H1 (cell line): ENCODE measurements at regions not wholly inside any gene's neighbourhood (a gene's known extent, or its start where the extent isn't known, plus 50 kb on each side); places are given as distances from the start of the nearest gene placed in this dataset.

Experiments
- CTCF ChIA-PET: fragments of 300-600 bp; sonication (Branson Sonifier 250); formaldehyde crosslinking; loops from one replicate; lab custom pipeline; 2021; ENCODE audit not compliant: partially characterized antibody; lab: Charles Lee
- POLR2A ChIA-PET: fragments of 300-600 bp; sonication (Branson Sonifier 250); formaldehyde crosslinking; loops from one replicate; lab custom pipeline; 2021; ENCODE audit warnings: inconsistent platforms; ENCODE audit not compliant: partially characterized antibody; lab: Charles Lee
- DNase-seq, 2 experiments: peaks; one replicate each; pipeline versions ENCODE4 v3.0.0 to v3.0.0-alpha.2; 2010 to 2022; ENCODE audit warnings: low spot score in 2 of 2, low read depth in 1 of 2, mixed read lengths in 1 of 2
- FAIRE-seq: peaks from 2 replicates; lab custom pipeline; 2011; peaks lifted over from hg19 to GRCh38; lab: Jason Lieb, UNC
- H2AFZ ChIP-seq: 2 replicates; pipeline ENCODE4 v1.8.1; 2012; ENCODE audit warnings: low read length, inconsistent platforms
- H2AK5ac ChIP-seq: 2 replicates; pipeline ENCODE4 v1.6.1; 2013; ENCODE audit warnings: low read depth, low read length
- H2BK120ac ChIP-seq: replicated peaks from 2 replicates; pipeline ENCODE3; 2013; ENCODE audit warnings: low read depth, low read length, inconsistent platforms
- H2BK12ac ChIP-seq: 2 replicates; pipeline ENCODE4 v1.6.1; 2013; ENCODE audit warnings: low read depth, low read length
- H2BK15ac ChIP-seq: 2 replicates; pipeline ENCODE4 v1.6.1; 2013; ENCODE audit warnings: low read length
- H2BK20ac ChIP-seq: 2 replicates; pipeline ENCODE4 v1.6.1; 2013; ENCODE audit warnings: low read length
- H2BK5ac ChIP-seq: 2 replicates; pipeline ENCODE4 v1.6.1; 2013; ENCODE audit warnings: low read depth, low read length
- H3K14ac ChIP-seq: 2 replicates; pipeline ENCODE4 v1.6.1; 2013; ENCODE audit warnings: inconsistent platforms; ENCODE audit not compliant: insufficient read length
- H3K18ac ChIP-seq: 2 replicates; pipeline ENCODE4 v1.6.1; 2013; ENCODE audit warnings: low read length; ENCODE audit errors: extremely low read depth
- H3K23ac ChIP-seq: 2 replicates; pipeline ENCODE4 v1.6.1; 2013; ENCODE audit warnings: inconsistent platforms; ENCODE audit not compliant: insufficient read length
- H3K23me2 ChIP-seq: 2 replicates; pipeline ENCODE4 v1.6.1; 2013; ENCODE audit warnings: low read depth, low read length
- H3K27ac ChIP-seq: 2 replicates; pipeline ENCODE4 v1.6.1; 2011; ENCODE audit warnings: low read depth, low read length, inconsistent platforms
- H3K27me3 ChIP-seq, 4 experiments: replicated peaks in 1 of 4; 1 replicate in 1 of 4; 2 replicates in 3 of 4; pipeline versions ENCODE4 v1.6.1 to v1.8.1; 2011 to 2013; ENCODE audit warnings: low read length in 3 of 4, mild to moderate bottlenecking in 3 of 4, inconsistent platforms in 2 of 4, mixed read lengths in 2 of 4, moderate library complexity in 1 of 4; ENCODE audit not compliant: control insufficient read depth in 3 of 4, insufficient read depth in 3 of 4; ENCODE audit errors: extremely low read depth in 1 of 4
- H3K36me3 ChIP-seq, 4 experiments: 2 replicates each; pipeline versions ENCODE4 v1.6.1 to v1.8.1; 2011 to 2013; ENCODE audit warnings: mild to moderate bottlenecking in 4 of 4, low read length in 3 of 4, moderate library complexity in 2 of 4, control low read depth in 1 of 4, inconsistent platforms in 1 of 4; ENCODE audit not compliant: insufficient read depth in 4 of 4, control insufficient read depth in 2 of 4
- H3K4ac ChIP-seq: replicated peaks from 2 replicates; pipeline ENCODE3; 2013; ENCODE audit warnings: low read length, low read depth, mixed read lengths, inconsistent platforms; ENCODE audit not compliant: insufficient read length
- H3K4me1 ChIP-seq, 4 experiments: replicated peaks in 1 of 4; 1 replicate in 1 of 4; 2 replicates in 3 of 4; pipeline versions ENCODE4 v1.6.1 to v1.8.1; 2011 to 2013; ENCODE audit warnings: low read length in 3 of 4, inconsistent platforms in 2 of 4, mixed read lengths in 1 of 4; ENCODE audit not compliant: insufficient read depth in 4 of 4, control insufficient read depth in 3 of 4
- H3K4me2 ChIP-seq, 2 experiments: 2 replicates each; pipeline versions ENCODE4 v1.6.1 to v1.8.1; 2011 to 2013; ENCODE audit warnings: low read depth in 2 of 2, low read length in 2 of 2, control low read depth in 1 of 2, inconsistent platforms in 1 of 2, mild to moderate bottlenecking in 1 of 2; ENCODE audit not compliant: insufficient read depth in 1 of 2
- H3K4me3 ChIP-seq, 4 experiments: fragments of 200-600, 300-600 bp in 1 of 4; sonication (generic), shearing (Covaris generic), sonication (Bioruptor Twin) in 1 of 4; 2 replicates each; pipeline versions ENCODE4 v1.5.1 to v1.8.1; 2011 to 2016; ENCODE audit warnings: low read length in 4 of 4, low read depth in 3 of 4, control low read depth in 2 of 4, inconsistent platforms in 2 of 4, mild to moderate bottlenecking in 2 of 4, mixed read lengths in 1 of 4, moderate library complexity in 1 of 4; ENCODE audit not compliant: insufficient read depth in 2 of 4; ENCODE audit errors: extremely low read depth in 1 of 4
- H3K56ac ChIP-seq: replicated peaks from 2 replicates; pipeline ENCODE3; 2013; ENCODE audit warnings: low read depth, mild to moderate bottlenecking, mixed read lengths, low read length, inconsistent platforms; ENCODE audit not compliant: insufficient read length
- H3K79me1 ChIP-seq: 2 replicates; pipeline ENCODE4 v1.6.1; 2013; ENCODE audit warnings: low read depth, low read length, control low read depth
- H3K79me2 ChIP-seq, 2 experiments: 2 replicates each; pipeline versions ENCODE4 v1.6.1 to v1.8.1; 2012 to 2013; ENCODE audit warnings: low read length in 2 of 2, mild to moderate bottlenecking in 2 of 2, inconsistent platforms in 1 of 2; ENCODE audit not compliant: insufficient read depth in 2 of 2, control insufficient read depth in 1 of 2
- H3K9ac ChIP-seq, 4 experiments: replicated peaks in 1 of 4; 1 replicate in 1 of 4; 2 replicates in 3 of 4; pipeline versions ENCODE4 v1.6.1 to v1.8.1; 2011 to 2013; ENCODE audit warnings: low read depth in 3 of 4, low read length in 3 of 4, control low read depth in 2 of 4, mild to moderate bottlenecking in 2 of 4, moderate library complexity in 2 of 4, inconsistent platforms in 1 of 4; ENCODE audit errors: extremely low read depth in 1 of 4
- H3K9me3 ChIP-seq, 2 experiments: 2 replicates each; pipeline versions ENCODE4 v1.6.1 to v1.8.1; 2012 to 2013; ENCODE audit warnings: mild to moderate bottlenecking in 2 of 2, moderate library complexity in 2 of 2, control low read depth in 1 of 2, inconsistent platforms in 1 of 2, low read depth in 1 of 2, low read length in 1 of 2, mixed read lengths in 1 of 2; ENCODE audit not compliant: insufficient read depth in 2 of 2
- H4K20me1 ChIP-seq, 2 experiments: replicated peaks in 1 of 2; 2 replicates each; pipeline versions ENCODE3 to v1.8.1; 2011 to 2013; ENCODE audit warnings: inconsistent platforms in 2 of 2, low read length in 2 of 2, mild to moderate bottlenecking in 1 of 2; ENCODE audit not compliant: insufficient read depth in 2 of 2, control insufficient read depth in 1 of 2
- H4K5ac ChIP-seq: 2 replicates; pipeline ENCODE4 v1.6.1; 2013; ENCODE audit warnings: low read length, low read depth, mixed read lengths, inconsistent platforms; ENCODE audit not compliant: insufficient read length
- H4K8ac ChIP-seq: 2 replicates; pipeline ENCODE4 v1.8.0; 2013; ENCODE audit warnings: mild to moderate bottlenecking, moderate library complexity, low read length, inconsistent platforms; ENCODE audit not compliant: insufficient read depth; ENCODE audit errors: extremely low read depth
- H4K91ac ChIP-seq: replicated peaks from 2 replicates; pipeline ENCODE3; 2013; ENCODE audit warnings: low read length, mixed read lengths, inconsistent platforms; ENCODE audit not compliant: insufficient read length
- BACH1 ChIP-seq: IDR thresholded peaks from 2 replicates; pipeline ENCODE4 v1.6.1; 2012; ENCODE audit warnings: low read length, improper control_type of control experiment
- CBX5 ChIP-seq: fragments of 300-800, 300-1000 bp; sonication (generic); IDR thresholded peaks from 2 replicates; pipeline ENCODE4 v1.7.1; 2016; ENCODE audit warnings: antibody characterized with exemption, low read length, low read depth
- EP300 ChIP-seq, 2 experiments: IDR thresholded peaks; 1 replicate in 1 of 2; 2 replicates in 1 of 2; pipeline ENCODE4 v1.6.1; 2011 to 2012; ENCODE audit warnings: low read depth in 2 of 2, low read length in 2 of 2, mild to moderate bottlenecking in 2 of 2, borderline replicate concordance in 1 of 2, inconsistent platforms in 1 of 2, moderate library complexity in 1 of 2
- HDAC2 ChIP-seq, 2 experiments: fragments of 300-600 bp in 1 of 2; sonication (generic) in 1 of 2; IDR thresholded peaks; 2 replicates each; pipeline ENCODE4 v1.6.1; 2011 to 2012; ENCODE audit warnings: low read depth in 2 of 2, low read length in 2 of 2, mild to moderate bottlenecking in 2 of 2, moderate library complexity in 2 of 2, borderline replicate concordance in 1 of 2, inconsistent platforms in 1 of 2
- RNF2 ChIP-seq: fragments of 200-900, 300-1000 bp; sonication (generic); IDR thresholded peaks from 2 replicates; pipeline ENCODE4 v1.7.1; 2016; ENCODE audit warnings: borderline replicate concordance, low read depth, mild to moderate bottlenecking, antibody characterized with exemption, low read length; ENCODE audit not compliant: poor library complexity, severe bottlenecking; ENCODE audit errors: missing control alignments
- SIRT6 ChIP-seq: IDR thresholded peaks from one replicate; pipeline ENCODE4 v1.7.1; 2012; ENCODE audit warnings: low read length, inconsistent platforms
- SP2 ChIP-seq: IDR thresholded peaks from 2 replicates; pipeline ENCODE4 v1.6.1; 2012; ENCODE audit warnings: mild to moderate bottlenecking, low read length, inconsistent platforms
- SUZ12 ChIP-seq: fragments of 200-600 bp; sonication (generic); IDR thresholded peaks from 2 replicates; pipeline ENCODE4 v1.6.1; 2012; ENCODE audit warnings: mild to moderate bottlenecking, inconsistent platforms, low read length, moderate library complexity, mixed read lengths
- ZNF274 ChIP-seq: IDR thresholded peaks from 2 replicates; pipeline ENCODE4 v1.7.0; 2012; ENCODE audit warnings: low read length, borderline replicate concordance; ENCODE audit errors: extremely low read depth
- WGBS, 2 experiments: shearing (Covaris generic) in 1 of 2; methylation state at CpG; one replicate each; pipeline versions ENCODE4 v1.1.6 to v1.1.7; 2013 to 2015; ENCODE audit warnings: low lambda C conversion rate in 2 of 2, mixed read lengths in 2 of 2, inconsistent platforms in 1 of 2, low coverage in 1 of 2, missing lambda C conversion rate in 1 of 2; ENCODE audit not compliant: insufficient replicate concordance in 2 of 2, insufficient coverage in 1 of 2, insufficient read length in 1 of 2; ENCODE audit errors: extremely low coverage in 1 of 2, missing lambda C conversion rate in 1 of 2; 5-methylcytosine and 5-hydroxymethylcytosine counted together
- TF ChIP-seq, protein P1 (sequence below): IDR thresholded peaks from 2 replicates; pipeline ENCODE4 v1.6.1; 2011; ENCODE audit warnings: low read depth, mild to moderate bottlenecking, low read length; ENCODE audit not compliant: insufficient read depth

GRCh38 chr4:58050439-58050838 is 940.3 kb upstream of the IGFBP7 start:
- Histone ChIP-seq H3K79me1 (no peaks in the 10 kb centered on the region), H4K5ac (no peak overlapping the region), H3K27me3 (no peaks in the 10 kb centered on the region), H2BK15ac (no peak overlapping the region), H4K8ac (no peak overlapping the region), H2BK20ac (no peak overlapping the region), H3K4me3 (no peak overlapping the region), H3K9me3 (no peaks in the 10 kb centered on the region), H2BK12ac (no peak overlapping the region), H2BK120ac (no peak overlapping the region), H3K14ac (no peak overlapping the region), H4K20me1 (no peaks in the 10 kb centered on the region), H2AFZ (no peak overlapping the region), H3K27ac (no peak overlapping the region), H2BK5ac (no peak overlapping the region), H3K23me2 (no peaks in the 10 kb centered on the region; the same call in 1 of the 2 replicates), H3K4me2 (no peak overlapping the region), H3K36me3 (no peaks in the 10 kb centered on the region), H3K56ac (no peak overlapping the region), H3K4me1 (no peaks in the 10 kb centered on the region), H4K91ac (no peak overlapping the region), H3K23ac (no peak overlapping the region), H3K79me2 (no peaks in the 10 kb centered on the region), H3K18ac (no peak overlapping the region), H2AK5ac (no peak overlapping the region), H3K9ac (no peak overlapping the region), H3K4ac (no peak overlapping the region)
- DNase-seq (no peak), FAIRE-seq (no peak)
- CTCF ChIA-PET, result interaction anchor here (2.0 kb wide), 1 partner anchor 11 kb away, joined by 9 read pairs; no protein-coding TSS in a partner anchor
- 92% methylated on average over 4 of the region's 4 CpGs; no CpG with 5 or more reads in 1 of the 2 experiments for WGBS, 2 experiments
- POLR2A ChIA-PET, result no interaction called here
- no peak for TF ChIP-seq SP2
- TF ChIP-seq HDAC2 (IDR thresholded peaks at IDR 0.05; ENCODE audit: borderline replicate concordance in 1 of 2, low read depth in 2 of 2, low read length in 2 of 2), result no peak
- TF ChIP-seq, protein P1, sequence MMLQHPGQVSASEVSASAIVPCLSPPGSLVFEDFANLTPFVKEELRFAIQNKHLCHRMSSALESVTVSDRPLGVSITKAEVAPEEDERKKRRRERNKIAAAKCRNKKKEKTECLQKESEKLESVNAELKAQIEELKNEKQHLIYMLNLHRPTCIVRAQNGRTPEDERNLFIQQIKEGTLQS, result no peak
- TF ChIP-seq BACH1, result no peak
- TF ChIP-seq SUZ12, result no peak
- TF ChIP-seq RNF2, result no peak
- TF ChIP-seq SIRT6, result no peak
- TF ChIP-seq ZNF274, result no peak
- no peak for TF ChIP-seq EP300 (IDR thresholded peaks at IDR 0.05; ENCODE audit: borderline replicate concordance in 1 of 2, low read depth in 2 of 2, low read length in 2 of 2)
- no peak for TF ChIP-seq CBX5
